ENCODE measurements at regions not wholly inside any gene's neighbourhood (a gene's known extent, or its start where the extent isn't known, plus 50 kb on each side); places are given as distances from the start of the nearest gene placed in this dataset.

GRCh38 chrX:10922159-10922558 is 189.0 kb upstream of the HCCS start:
- Histone ChIP-seq H3K4me3 (replicated peaks; ENCODE audit: low read depth, low read length) (no peak overlapping the region), H3K36me3 (ENCODE audit: control insufficient read depth, insufficient read depth, low read length) (no peaks in the 10 kb centered on the region), H3K27me3 (replicated peaks; ENCODE audit: control insufficient read depth, insufficient read depth, low read length) (no peaks in the 10 kb centered on the region)
- DNase-seq (ENCODE audit: extremely low read depth, insufficient read length), result no peak
- no peak for TF ChIP-seq CTCF (IDR thresholded peaks at IDR 0.05; ENCODE audit: insufficient read depth, low read length, poor library complexity, severe bottlenecking)

DNA sequence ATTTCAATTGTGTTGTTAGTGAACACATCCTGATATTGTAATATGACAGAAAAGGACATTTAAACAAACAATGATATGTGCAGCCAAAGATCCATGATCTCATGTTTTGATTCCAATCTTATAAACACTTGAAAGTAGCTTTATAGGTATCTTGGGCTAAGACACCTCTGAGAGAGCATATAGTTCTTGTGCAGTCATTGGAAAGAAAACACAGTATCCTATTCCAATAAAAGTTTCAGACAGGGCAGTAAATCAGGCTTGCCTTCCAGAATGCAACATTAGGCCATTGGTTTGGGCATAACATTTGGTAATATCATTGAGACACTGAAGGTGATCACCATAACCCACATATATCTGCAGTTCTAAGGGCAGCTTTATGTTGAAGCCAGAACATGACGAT is 188.3 kb upstream of the HCCS start:
- TF ChIP-seq CTCF (IDR thresholded peaks at IDR 0.05; ENCODE audit: insufficient read depth, low read length, poor library complexity, severe bottlenecking), result no peak
- DNase-seq (ENCODE audit: extremely low read depth, insufficient read length), result no peak
- no peaks in the 10 kb centered on the region for H3K36me3 ChIP-seq (ENCODE audit: control insufficient read depth, insufficient read depth, low read length)
- H3K4me3 ChIP-seq (replicated peaks; ENCODE audit: low read depth, low read length), result no peak overlapping the region
- H3K27me3 ChIP-seq (replicated peaks; ENCODE audit: control insufficient read depth, insufficient read depth, low read length), result no peaks in the 10 kb centered on the region

DNA sequence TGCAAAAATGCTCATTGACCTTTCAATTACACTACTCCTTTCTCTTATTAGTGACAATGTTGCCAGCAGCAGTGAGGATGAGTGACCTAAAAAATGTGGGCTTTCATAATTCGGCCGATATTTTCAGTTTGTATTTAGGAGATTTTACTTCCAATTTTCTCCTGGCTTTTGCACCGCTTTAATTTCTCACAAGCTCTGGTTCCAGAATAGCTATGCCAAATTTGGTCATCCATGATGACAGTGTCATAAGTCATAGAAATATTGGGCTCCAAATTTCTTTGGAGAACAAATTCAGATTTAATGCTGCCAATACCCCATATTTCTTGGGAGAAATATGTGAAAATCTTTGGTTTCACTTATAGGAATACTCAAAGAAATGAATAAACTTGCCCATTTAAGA is 187.7 kb upstream of the HCCS start:
- no peak overlapping the region for H3K4me3 ChIP-seq (replicated peaks; ENCODE audit: low read depth, low read length)
- no peak for DNase-seq (ENCODE audit: extremely low read depth, insufficient read length)
- no peaks in the 10 kb centered on the region for H3K36me3 ChIP-seq (ENCODE audit: control insufficient read depth, insufficient read depth, low read length)
- no peaks in the 10 kb centered on the region for H3K27me3 ChIP-seq (replicated peaks; ENCODE audit: control insufficient read depth, insufficient read depth, low read length)
- TF ChIP-seq CTCF (IDR thresholded peaks at IDR 0.05; ENCODE audit: insufficient read depth, low read length, poor library complexity, severe bottlenecking), result no peak

DNA sequence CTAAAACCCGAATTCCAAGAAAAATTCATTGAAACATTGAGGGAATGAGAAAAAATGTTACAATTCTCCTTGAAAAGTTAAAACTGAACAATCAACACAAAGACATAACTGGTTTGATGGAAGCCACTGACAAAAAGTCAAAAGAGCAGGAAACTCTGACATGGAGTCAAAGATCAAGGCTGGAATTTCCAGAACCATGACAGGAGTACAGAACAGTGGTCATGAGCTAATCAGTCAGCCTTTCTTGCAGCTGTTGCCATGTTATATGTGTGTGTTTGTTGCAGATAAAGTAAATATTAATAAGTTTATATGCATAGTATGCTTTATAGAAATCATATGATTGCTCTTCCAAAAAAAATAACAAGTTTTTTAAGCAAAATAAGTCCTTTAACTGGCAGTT is 184.7 kb upstream of the HCCS start:
- DNase-seq (ENCODE audit: extremely low read depth, insufficient read length), result no peak
- Histone ChIP-seq H3K36me3 (ENCODE audit: control insufficient read depth, insufficient read depth, low read length) (no peaks in the 10 kb centered on the region), H3K4me3 (replicated peaks; ENCODE audit: low read depth, low read length) (no peak overlapping the region), H3K27me3 (replicated peaks; ENCODE audit: control insufficient read depth, insufficient read depth, low read length) (no peaks in the 10 kb centered on the region)
- TF ChIP-seq CTCF (IDR thresholded peaks at IDR 0.05; ENCODE audit: insufficient read depth, low read length, poor library complexity, severe bottlenecking), result no peak

DNA sequence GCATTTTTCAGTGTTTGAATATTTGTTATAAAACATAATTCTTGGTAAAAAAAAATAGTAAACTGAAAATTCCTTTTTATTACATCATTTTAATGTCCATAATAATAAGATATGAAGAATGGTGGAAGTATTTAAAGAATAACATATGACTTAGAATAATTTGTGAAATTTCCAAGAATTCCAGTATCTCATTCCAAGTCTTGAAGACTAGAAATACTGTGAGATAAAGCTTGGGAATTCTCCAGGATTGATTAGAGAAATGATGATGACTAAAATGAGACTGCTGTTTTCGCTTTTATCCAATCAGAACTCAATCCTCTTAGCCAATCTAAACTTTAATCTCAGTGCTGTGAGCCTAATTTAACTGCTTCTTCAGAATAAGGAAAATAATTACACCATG is 184.2 kb upstream of the HCCS start:
- H3K4me3 ChIP-seq (replicated peaks; ENCODE audit: low read depth, low read length), result no peak overlapping the region
- H3K27me3 ChIP-seq (replicated peaks; ENCODE audit: control insufficient read depth, insufficient read depth, low read length), result no peaks in the 10 kb centered on the region
- no peak for TF ChIP-seq CTCF (IDR thresholded peaks at IDR 0.05; ENCODE audit: insufficient read depth, low read length, poor library complexity, severe bottlenecking)
- no peak for DNase-seq (ENCODE audit: extremely low read depth, insufficient read length)
- H3K36me3 ChIP-seq (ENCODE audit: control insufficient read depth, insufficient read depth, low read length), result no peaks in the 10 kb centered on the region

GRCh38 chrX:10929747-10930146 is 181.4 kb upstream of the HCCS start:
- no peak for TF ChIP-seq CTCF (IDR thresholded peaks at IDR 0.05; ENCODE audit: insufficient read depth, low read length, poor library complexity, severe bottlenecking)
- Histone ChIP-seq H3K4me3 (replicated peaks; ENCODE audit: low read depth, low read length) (no peak overlapping the region), H3K27me3 (replicated peaks; ENCODE audit: control insufficient read depth, insufficient read depth, low read length) (no peaks in the 10 kb centered on the region), H3K36me3 (ENCODE audit: control insufficient read depth, insufficient read depth, low read length) (no peaks in the 10 kb centered on the region)
- DNase-seq (ENCODE audit: extremely low read depth, insufficient read length), result no peak
